ENCODE measurements at regions not wholly inside any gene's neighbourhood (a gene's known extent, or its start where the extent isn't known, plus 50 kb on each side); places are given as distances from the start of the nearest gene placed in this dataset.
"Not testable (repeated sequence)": the region's sequence is repeated elsewhere in the genome, so short reads cannot be mapped to it uniquely, and the experiment has no call there.

GRCh38 chr2:155485141-155485842 is 786.8 kb downstream of the KCNJ3 start:
- Histone ChIP-seq H3K27me3 (no peaks in the 10 kb centered on the region), H3K4me1 (no peaks in the 10 kb centered on the region), H3K27ac (no peak overlapping the region), H3K4me3 (no peak overlapping the region), H3K9me3 (replicated peaks) (no peaks in the 10 kb centered on the region), H3K36me3 (no peaks in the 10 kb centered on the region)
- DNase-seq = no peak

- DNase-seq = no peak
- H3K9me3 ChIP-seq (replicated peaks) = no peaks in the 10 kb centered on the region
- no peaks in the 10 kb centered on the region for H3K36me3 ChIP-seq
Observed at GRCh38 chr2:155481141-155481540, 782.6 kb downstream of the KCNJ3 start.

GRCh38 chr2:155472018-155472417 is 773.5 kb downstream of the KCNJ3 start:
- H3K4me3 ChIP-seq; H3K9me3 ChIP-seq (replicated peaks); H3K27ac ChIP-seq; H3K36me3 ChIP-seq; H3K4me1 ChIP-seq; DNase-seq; H3K27me3 ChIP-seq: not testable (repeated sequence)

More at GRCh38 chr2:155481141-155481540, 782.6 kb downstream of the KCNJ3 start:
- Histone ChIP-seq H3K4me3 (no peak overlapping the region), H3K27me3 (no peaks in the 10 kb centered on the region), H3K4me1 (no peaks in the 10 kb centered on the region), H3K27ac (no peak overlapping the region)

- no peaks in the 10 kb centered on the region for H3K4me1 ChIP-seq
- no peaks in the 10 kb centered on the region for H3K27me3 ChIP-seq
- H3K4me3 ChIP-seq = no peak overlapping the region
- H3K27ac ChIP-seq = no peak overlapping the region
- no peaks in the 10 kb centered on the region for H3K36me3 ChIP-seq
- DNase-seq = no peak
- no peaks in the 10 kb centered on the region for H3K9me3 ChIP-seq (replicated peaks)
Observed at GRCh38 chr2:155456222-155456621, 757.7 kb downstream of the KCNJ3 start.

GRCh38 chr2:155442755-155443372 is 744.4 kb downstream of the KCNJ3 start:
- H3K27me3 ChIP-seq = no peaks in the 10 kb centered on the region
- no peaks in the 10 kb centered on the region for H3K4me1 ChIP-seq
- peak in 1 of 2 experiments; percentile 7 for DNase-seq
- H3K4me3 ChIP-seq = no peak overlapping the region
- no peak overlapping the region for H3K27ac ChIP-seq
- no peaks in the 10 kb centered on the region for H3K9me3 ChIP-seq (replicated peaks)
- no peaks in the 10 kb centered on the region for H3K36me3 ChIP-seq

- Histone ChIP-seq H3K9me3 (replicated peaks) (no peaks in the 10 kb centered on the region), H3K27ac (no peak overlapping the region), H3K27me3 (no peaks in the 10 kb centered on the region), H3K4me3 (no peak overlapping the region), H3K4me1 (no peaks in the 10 kb centered on the region), H3K36me3 (no peaks in the 10 kb centered on the region)
- DNase-seq = no peak
Observed at GRCh38 chr2:155442088-155442487, 743.6 kb downstream of the KCNJ3 start.

- Histone ChIP-seq H3K9me3 (replicated peaks) (no peaks in the 10 kb centered on the region), H3K27me3 (no peaks in the 10 kb centered on the region), H3K4me3 (no peak overlapping the region), H3K36me3 (no peaks in the 10 kb centered on the region), H3K27ac (no peak overlapping the region), H3K4me1 (no peaks in the 10 kb centered on the region)
- DNase-seq = peak; percentile 27 to 34
Observed at GRCh38 chr2:155431004-155431507, 732.6 kb downstream of the KCNJ3 start.

GRCh38 chr2:155427470-155427869 is 729.0 kb downstream of the KCNJ3 start:
- H3K36me3 ChIP-seq = no peaks in the 10 kb centered on the region
- no peaks in the 10 kb centered on the region for H3K4me1 ChIP-seq
- DNase-seq = no peak

GRCh38 chr2:155424518-155424917 is 726.0 kb downstream of the KCNJ3 start:
- Histone ChIP-seq H3K9me3 (replicated peaks) (no peaks in the 10 kb centered on the region), H3K4me3 (no peak overlapping the region), H3K27me3 (no peaks in the 10 kb centered on the region), H3K27ac (no peak overlapping the region), H3K4me1 (no peaks in the 10 kb centered on the region), H3K36me3 (no peaks in the 10 kb centered on the region)
- no peak for DNase-seq

More at GRCh38 chr2:155427470-155427869, 729.0 kb downstream of the KCNJ3 start:
- no peaks in the 10 kb centered on the region for H3K27me3 ChIP-seq
- H3K4me3 ChIP-seq = no peak overlapping the region
- H3K9me3 ChIP-seq (replicated peaks) = no peaks in the 10 kb centered on the region
- H3K27ac ChIP-seq = no peak overlapping the region

GRCh38 chr2:155418753-155419152 is 720.3 kb downstream of the KCNJ3 start:
- H3K9me3 ChIP-seq (replicated peaks) = no peaks in the 10 kb centered on the region
- no peaks in the 10 kb centered on the region for H3K27me3 ChIP-seq
- no peak for DNase-seq
- no peak overlapping the region for H3K4me3 ChIP-seq
- H3K4me1 ChIP-seq = no peaks in the 10 kb centered on the region
- H3K27ac ChIP-seq = no peak overlapping the region
- H3K36me3 ChIP-seq = no peaks in the 10 kb centered on the region

- Histone ChIP-seq H3K36me3 (no peaks in the 10 kb centered on the region), H3K27me3 (no peaks in the 10 kb centered on the region), H3K27ac (no peak overlapping the region), H3K4me3 (no peak overlapping the region), H3K9me3 (replicated peaks) (no peaks in the 10 kb centered on the region), H3K4me1 (no peaks in the 10 kb centered on the region)
- DNase-seq = no peak
Observed at GRCh38 chr2:155412598-155412997, 714.1 kb downstream of the KCNJ3 start.

GRCh38 chr2:155404433-155405002 is 706.0 kb downstream of the KCNJ3 start:
- no peaks in the 10 kb centered on the region for H3K36me3 ChIP-seq
- H3K27me3 ChIP-seq = no peaks in the 10 kb centered on the region
- no peaks in the 10 kb centered on the region for H3K9me3 ChIP-seq (replicated peaks)
- H3K4me1 ChIP-seq = no peaks in the 10 kb centered on the region
- H3K27ac ChIP-seq = no peak overlapping the region
- H3K4me3 ChIP-seq = no peak overlapping the region
- no peak for DNase-seq

- no peak for DNase-seq
- no peaks in the 10 kb centered on the region for H3K36me3 ChIP-seq
- no peak overlapping the region for H3K4me3 ChIP-seq
- H3K4me1 ChIP-seq = no peaks in the 10 kb centered on the region
- H3K27ac ChIP-seq = no peak overlapping the region
- no peaks in the 10 kb centered on the region for H3K9me3 ChIP-seq (replicated peaks)
- H3K27me3 ChIP-seq = no peaks in the 10 kb centered on the region
Observed at GRCh38 chr2:155393406-155393805, 694.9 kb downstream of the KCNJ3 start.

- no peaks in the 10 kb centered on the region for H3K9me3 ChIP-seq (replicated peaks)
- no peak overlapping the region for H3K4me3 ChIP-seq
- no peaks in the 10 kb centered on the region for H3K4me1 ChIP-seq
- H3K27ac ChIP-seq = no peak overlapping the region
- no peak for DNase-seq
- no peaks in the 10 kb centered on the region for H3K36me3 ChIP-seq
- no peaks in the 10 kb centered on the region for H3K27me3 ChIP-seq
Observed at GRCh38 chr2:155391613-155392130, 693.2 kb downstream of the KCNJ3 start.

- no peaks in the 10 kb centered on the region for H3K4me1 ChIP-seq
- H3K36me3 ChIP-seq = no peaks in the 10 kb centered on the region
- no peak overlapping the region for H3K27ac ChIP-seq
- H3K9me3 ChIP-seq (replicated peaks) = no peaks in the 10 kb centered on the region
- no peaks in the 10 kb centered on the region for H3K27me3 ChIP-seq
- H3K4me3 ChIP-seq = no peak overlapping the region
- DNase-seq = no peak
Observed at GRCh38 chr2:155389224-155389623, 690.7 kb downstream of the KCNJ3 start.

Measured in SJCRH30 (cell line).